GM12878 (cell line): ENCODE measurements at regions not wholly inside any gene's neighbourhood (a gene's known extent, or its start where the extent isn't known, plus 50 kb on each side); places are given as distances from the start of the nearest gene placed in this dataset.

Experiments used
- ATAC-seq: fragments of 200-7000 bp; cut with Tn5 transposase; 3 replicates; pipeline ENCODE4 v1.9.1; 2020; ENCODE audit warnings: mild to moderate bottlenecking, moderate library complexity
- BruUV-seq: library from RNA; stranded (reverse); fragments of 400-500 nt; replicated peaks from 2 replicates; lab custom pipeline; 2021; lab: Mats Ljungman, UMichigan
- CTCF ChIA-PET: fragments of 300-600 bp; sonication (Branson Sonifier 250); formaldehyde crosslinking; extraction: SDS; loops from one replicate; lab custom pipeline; 2021; ENCODE audit warnings: inconsistent platforms; lab: Yijun Ruan, JAX
- POLR2A ChIA-PET: fragments of 350-600 bp; formaldehyde crosslinking; extraction: SDS; loops from one replicate; lab custom pipeline; 2021; ENCODE audit warnings: inconsistent platforms; lab: Charles Lee
- RAD21 ChIA-PET: fragments of 300-600 bp; sonication (Branson Sonifier 250); formaldehyde crosslinking; loops from one replicate; lab custom pipeline; 2023; ENCODE audit warnings: antibody characterized with exemption; ENCODE audit not compliant: unreplicated experiment; lab: Charles Lee
- SMC1A ChIA-PET: fragments of 300-600 bp; sonication (Branson Sonifier 250); formaldehyde crosslinking; loops from one replicate; lab custom pipeline; 2023; ENCODE audit not compliant: unreplicated experiment, uncharacterized antibody; lab: Charles Lee
- DNase-seq: peaks from one replicate; pipeline ENCODE4 v3.0.0-alpha.2; 2011; ENCODE audit warnings: low read depth, low spot score
- FAIRE-seq: peaks from 3 replicates; lab custom pipeline; 2011; peaks lifted over from hg19 to GRCh38; lab: Jason Lieb, UNC
- H2AFZ ChIP-seq: 2 replicates; pipeline ENCODE4 v1.6.0; 2011; ENCODE audit warnings: low read depth, low read length, control low read depth; ENCODE audit not compliant: control insufficient read depth
- H3K27ac ChIP-seq: 2 replicates; pipeline ENCODE4 v1.5.1; 2011; ENCODE audit warnings: control low read depth; ENCODE audit not compliant: control insufficient read depth, insufficient read depth
- H3K27me3 ChIP-seq, 2 experiments: replicated peaks in 1 of 2; 2 replicates each; pipeline versions ENCODE4 v1.6.0 to v1.6.1; 2011; ENCODE audit warnings: low read length in 1 of 2; ENCODE audit not compliant: control insufficient read depth in 2 of 2, insufficient read depth in 2 of 2
- H3K36me3 ChIP-seq, 2 experiments: 2 replicates each; pipeline ENCODE4 v1.5.1; 2011; ENCODE audit warnings: low read length in 1 of 2; ENCODE audit not compliant: control insufficient read depth in 2 of 2, insufficient read depth in 2 of 2
- H3K4me1 ChIP-seq: 2 replicates; pipeline ENCODE4 v1.6.1; 2011; ENCODE audit warnings: mild to moderate bottlenecking, low read length, moderate library complexity, mixed read lengths; ENCODE audit not compliant: control insufficient read depth, insufficient read depth
- H3K4me2 ChIP-seq: 2 replicates; pipeline ENCODE4 v1.6.0; 2011; ENCODE audit warnings: control low read depth; ENCODE audit not compliant: control insufficient read depth, insufficient read depth
- H3K4me3 ChIP-seq: fragments of 200-600 bp; sonication (generic); 2 replicates; pipeline ENCODE4 v1.5.1; 2016
- H3K79me2 ChIP-seq: 2 replicates; pipeline ENCODE4 v1.6.0; 2011; ENCODE audit warnings: low read length; ENCODE audit not compliant: control insufficient read depth, insufficient read depth
- H3K9ac ChIP-seq: 2 replicates; pipeline ENCODE4 v1.8.0; 2011; ENCODE audit warnings: low read length, control low read depth, mixed read lengths; ENCODE audit not compliant: control insufficient read depth, insufficient read depth
- H3K9me3 ChIP-seq: replicated peaks from 3 replicates; pipeline ENCODE4 v1.5.1; 2011; ENCODE audit warnings: mild to moderate bottlenecking, low read length; ENCODE audit not compliant: control insufficient read depth, insufficient read depth
- H4K20me1 ChIP-seq: 2 replicates; pipeline ENCODE4 v1.6.0; 2011; ENCODE audit not compliant: control insufficient read depth, insufficient read depth
- ASH2L ChIP-seq: fragments of 300-600, 200-600 bp; sonication (generic); IDR thresholded peaks from 2 replicates; pipeline ENCODE4 v1.6.1; 2017; ENCODE audit warnings: low read depth, mild to moderate bottlenecking, borderline replicate concordance
- ATF2 ChIP-seq: IDR thresholded peaks from 2 replicates; pipeline ENCODE4 v1.6.1; 2012; ENCODE audit warnings: low read length, inconsistent platforms
- GATAD2B ChIP-seq: fragments of 450-650 bp; conservative IDR thresholded peaks from 2 replicates; pipeline ENCODE4 v1.6.1; 2017; ENCODE audit warnings: low read depth, mild to moderate bottlenecking, moderate library complexity
- IKZF1 ChIP-seq: fragments of 450-650 bp; conservative IDR thresholded peaks from 2 replicates; pipeline ENCODE4 v1.6.1; 2017; ENCODE audit warnings: antibody characterized with exemption, mild to moderate bottlenecking
- IRF4 ChIP-seq: IDR thresholded peaks from 2 replicates; pipeline ENCODE4 v1.6.1; 2011; ENCODE audit warnings: low read depth, low read length
- NR2F1 ChIP-seq: fragments of 450-650 bp; conservative IDR thresholded peaks from 2 replicates; pipeline ENCODE4 v1.6.1; 2017; ENCODE audit warnings: mild to moderate bottlenecking
- PBX3 ChIP-seq: IDR thresholded peaks from 2 replicates; pipeline ENCODE4 v1.6.1; 2011; ENCODE audit warnings: mild to moderate bottlenecking, low read depth, low read length, moderate library complexity; ENCODE audit not compliant: insufficient replicate concordance
- PML ChIP-seq: IDR thresholded peaks from 2 replicates; pipeline ENCODE4 v1.6.1; 2012; ENCODE audit warnings: low read length, inconsistent platforms
- SREBF1 ChIP-seq: IDR thresholded peaks from 2 replicates; pipeline ENCODE4 v1.6.1; 2012; ENCODE audit warnings: mild to moderate bottlenecking, low read length
- TCF3 ChIP-seq: IDR thresholded peaks from 2 replicates; pipeline ENCODE4 v1.6.1; 2012; ENCODE audit warnings: low read depth, mild to moderate bottlenecking, low read length, borderline replicate concordance; ENCODE audit not compliant: insufficient read depth
- WRNIP1 ChIP-seq: IDR thresholded peaks from 2 replicates; pipeline ENCODE4 v1.6.1; 2011; ENCODE audit warnings: low read depth, low read length, improper control_type of control experiment, borderline replicate concordance
- ZSCAN29 ChIP-seq: fragments of 450-650 bp; IDR thresholded peaks from 2 replicates; pipeline ENCODE4 v1.6.1; 2017; ENCODE audit warnings: mild to moderate bottlenecking, moderate library complexity
- WGBS: methylation state at CpG from one replicate; pipeline ENCODE4 v1.1.6; 2016; ENCODE audit warnings: low lambda C conversion rate; ENCODE audit not compliant: insufficient replicate concordance, insufficient coverage; ENCODE audit errors: missing lambda C conversion rate; 5-methylcytosine and 5-hydroxymethylcytosine counted together
- in situ Hi-C: fragments of 300-500 bp; cut with MboI; formaldehyde crosslinking; loops from 9 replicates; pipeline ENCODE4 v1.14.3; 2018; ENCODE audit warnings: mixed read lengths
- intact Hi-C: fragments of 100-400 bp; cut with micrococcal nuclease; formaldehyde crosslinking; loops from one replicate; pipeline ENCODE4 v1.14.2; 2022; ENCODE audit not compliant: unreplicated experiment
- TF ChIP-seq, protein P1 (sequence below): fragments of 450-650 bp; IDR thresholded peaks from 2 replicates; pipeline ENCODE4 v1.6.1; 2018; ENCODE audit warnings: borderline replicate concordance, mild to moderate bottlenecking; ENCODE audit not compliant: partially characterized antibody
- TF ChIP-seq, protein P2 (sequence below): IDR thresholded peaks from 2 replicates; pipeline ENCODE4 v1.6.1; 2012; ENCODE audit warnings: low read depth, low read length, improper control_type of control experiment

GRCh38 chr7:15922002-15922401, 235.5 kb upstream of the MEOX2 start (continued):
- TF ChIP-seq, protein P1, sequence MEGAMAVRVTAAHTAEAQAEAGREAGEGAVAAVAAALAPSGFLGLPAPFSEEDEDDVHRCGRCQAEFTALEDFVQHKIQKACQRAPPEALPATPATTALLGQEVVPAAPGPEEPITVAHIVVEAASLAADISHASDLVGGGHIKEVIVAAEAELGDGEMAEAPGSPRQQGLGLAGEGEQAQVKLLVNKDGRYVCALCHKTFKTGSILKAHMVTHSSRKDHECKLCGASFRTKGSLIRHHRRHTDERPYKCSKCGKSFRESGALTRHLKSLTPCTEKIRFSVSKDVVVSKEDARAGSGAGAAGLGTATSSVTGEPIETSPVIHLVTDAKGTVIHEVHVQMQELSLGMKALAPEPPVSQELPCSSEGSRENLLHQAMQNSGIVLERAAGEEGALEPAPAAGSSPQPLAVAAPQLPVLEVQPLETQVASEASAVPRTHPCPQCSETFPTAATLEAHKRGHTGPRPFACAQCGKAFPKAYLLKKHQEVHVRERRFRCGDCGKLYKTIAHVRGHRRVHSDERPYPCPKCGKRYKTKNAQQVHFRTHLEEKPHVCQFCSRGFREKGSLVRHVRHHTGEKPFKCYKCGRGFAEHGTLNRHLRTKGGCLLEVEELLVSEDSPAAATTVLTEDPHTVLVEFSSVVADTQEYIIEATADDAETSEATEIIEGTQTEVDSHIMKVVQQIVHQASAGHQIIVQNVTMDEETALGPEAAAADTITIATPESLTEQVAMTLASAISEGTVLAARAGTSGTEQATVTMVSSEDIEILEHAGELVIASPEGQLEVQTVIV = no peak
- TF ChIP-seq ASH2L (no peak), GATAD2B (no peak), PBX3 (no peak)
- TF ChIP-seq, protein P2, sequence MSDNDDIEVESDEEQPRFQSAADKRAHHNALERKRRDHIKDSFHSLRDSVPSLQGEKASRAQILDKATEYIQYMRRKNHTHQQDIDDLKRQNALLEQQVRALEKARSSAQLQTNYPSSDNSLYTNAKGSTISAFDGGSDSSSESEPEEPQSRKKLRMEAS = no peak

GRCh38 chr7:15921576-15921975, 235.1 kb upstream of the MEOX2 start:
- Histone ChIP-seq H3K4me2 (no peak overlapping the region), H3K27me3 (no peaks in the 10 kb centered on the region), H3K27ac (no peak overlapping the region), H3K9me3 (no peaks in the 10 kb centered on the region), H3K9ac (no peak overlapping the region), H2AFZ (no peak overlapping the region), H3K36me3 (no peaks in the 10 kb centered on the region), H3K4me3 (no peak overlapping the region), H3K4me1 (no peaks in the 10 kb centered on the region), H4K20me1 (no peaks in the 10 kb centered on the region), H3K79me2 (no peaks in the 10 kb centered on the region)
- FAIRE-seq (no peak), DNase-seq (no peak), ATAC-seq (no peak)
- ChIA-PET SMC1A (no interaction called here), CTCF (no interaction called here), POLR2A (no interaction called here), RAD21 (no interaction called here)
- 17% methylated on average over 3 of the region's 3 CpGs for WGBS
- intact Hi-C loops (no loop called here), in situ Hi-C loops (no loop called here)
- no TSS peak for BruUV-seq
- TF ChIP-seq NR2F1 = no peak
- TF ChIP-seq ZSCAN29 = no peak
- no peak for TF ChIP-seq ATF2
- no peak for TF ChIP-seq SREBF1
- no peak for TF ChIP-seq WRNIP1
- TF ChIP-seq IKZF1 = no peak
- TF ChIP-seq IRF4 = no peak
- no peak for TF ChIP-seq PML
- TF ChIP-seq TCF3 = no peak
